ENCODE measurements at regions not wholly inside any gene's neighbourhood (a gene's known extent, or its start where the extent isn't known, plus 50 kb on each side); places are given as distances from the start of the nearest gene placed in this dataset.
"Not testable (repeated sequence)": the region's sequence is repeated elsewhere in the genome, so short reads cannot be mapped to it uniquely, and the experiment has no call there.

- H3K9me3 Mint-ChIP-seq, result peaks cover 0 to 3% of the 10 kb centered on the region in 2 donors
- DNase-seq (ENCODE audit: low spot score in 2 of 2) (no peak), ATAC-seq (no peak)
- no peak overlapping the region for H3K27ac Mint-ChIP-seq
- no peaks in the 10 kb centered on the region for H3K36me3 Mint-ChIP-seq
Measured at GRCh38 chr6:126848119-126848518, 270.4 kb upstream of the RSPO3 start.

- no peak for DNase-seq (ENCODE audit: low spot score in 2 of 2)
- ATAC-seq, result no peak
- Mint-ChIP-seq H3K36me3 (no peaks in the 10 kb centered on the region), H3K27ac (no peak overlapping the region), H3K9me3 (no peaks in the 10 kb centered on the region)
Measured at GRCh38 chr6:126867641-126868040, 250.8 kb upstream of the RSPO3 start.

DNA sequence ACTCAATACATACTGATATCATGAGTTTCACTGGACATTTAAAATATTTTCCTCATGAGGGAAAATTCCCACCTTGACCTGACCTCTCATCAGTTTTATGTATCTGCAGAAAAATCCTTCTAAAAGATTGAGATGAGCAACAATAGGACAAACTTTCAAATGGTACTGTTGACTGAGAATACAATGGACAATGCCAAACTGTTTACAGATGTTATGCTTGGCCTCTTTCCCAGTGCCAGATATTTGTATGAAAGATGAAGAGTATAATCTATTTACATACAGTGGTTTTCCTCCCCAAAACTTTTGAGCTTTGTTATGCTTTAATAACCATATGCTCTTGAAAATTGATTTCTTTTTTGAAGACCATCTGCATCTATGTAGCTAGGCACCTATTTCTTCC, 245.1 kb upstream of the RSPO3 start:
- Mint-ChIP-seq H3K9me3 (no peaks in the 10 kb centered on the region), H3K36me3 (no peaks in the 10 kb centered on the region), H3K27ac (no peak overlapping the region)
- DNase-seq (ENCODE audit: low spot score in 2 of 2) (no peak), ATAC-seq (no peak)

DNA sequence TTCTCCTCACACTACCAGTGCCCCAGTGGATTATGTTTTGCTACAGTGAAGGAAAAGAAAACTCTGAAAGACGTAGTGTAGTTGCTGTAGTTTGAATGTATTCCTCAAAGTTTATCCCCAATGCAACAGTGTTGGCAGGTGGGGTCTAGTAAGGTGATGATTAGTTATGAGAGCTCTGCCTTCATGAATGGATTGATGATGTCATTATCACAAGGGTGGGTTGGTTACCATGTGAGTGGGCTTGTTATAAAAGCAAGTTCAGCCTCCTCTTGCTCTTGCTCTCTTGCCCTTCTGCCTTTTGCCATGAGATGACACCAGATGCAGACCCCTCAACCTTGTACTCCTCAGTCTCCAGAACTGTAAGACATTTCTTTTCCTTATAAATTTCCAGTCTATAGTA, 244.7 kb upstream of the RSPO3 start:
- ATAC-seq (no peak), DNase-seq (ENCODE audit: low spot score in 2 of 2) (no peak)
- Mint-ChIP-seq H3K27ac (no peak overlapping the region), H3K36me3 (no peaks in the 10 kb centered on the region), H3K9me3 (no peaks in the 10 kb centered on the region)

DNA sequence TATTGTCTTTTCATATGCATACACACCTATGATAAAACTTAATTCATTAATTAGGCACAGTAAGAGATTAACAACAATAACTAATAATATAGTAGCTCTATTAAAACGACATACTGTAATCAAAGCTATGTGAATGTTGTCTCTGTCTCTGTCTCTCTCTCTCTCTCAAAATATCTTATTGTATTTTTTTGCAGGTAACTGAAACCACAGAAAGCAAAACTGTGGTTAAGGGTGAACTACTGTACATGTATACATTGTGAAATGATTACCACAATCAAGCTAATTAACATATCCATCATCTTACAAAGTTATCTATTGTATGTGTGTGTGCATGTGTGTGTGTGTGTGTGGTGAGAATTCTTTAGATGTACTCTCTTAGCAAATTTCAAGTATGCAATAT, 242.0 kb upstream of the RSPO3 start:
- no peak for DNase-seq (ENCODE audit: low spot score in 2 of 2)
- no peak for ATAC-seq
- Mint-ChIP-seq H3K36me3 (no peaks in the 10 kb centered on the region), H3K9me3 (no peaks in the 10 kb centered on the region), H3K27ac (no peak overlapping the region)

DNA sequence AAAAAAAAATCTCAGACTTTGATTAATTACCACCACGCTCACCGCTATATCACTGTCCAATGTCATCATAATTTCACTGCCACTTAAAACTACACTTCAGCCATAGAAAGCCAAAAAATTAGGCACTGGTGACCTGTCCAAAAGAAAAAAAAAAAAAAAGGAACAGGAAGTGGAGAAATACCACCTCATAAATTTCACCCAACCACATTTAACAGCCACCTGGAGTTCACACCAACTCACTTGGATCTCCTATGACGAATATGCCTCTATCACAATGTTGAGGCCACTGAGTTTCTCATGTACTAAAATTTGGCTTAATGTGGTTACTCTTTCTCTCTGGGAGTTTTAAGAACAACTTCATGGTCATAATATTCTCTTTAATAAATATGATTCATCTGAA, 237.5 kb upstream of the RSPO3 start:
- no peak overlapping the region for H3K27ac Mint-ChIP-seq
- no peaks in the 10 kb centered on the region for H3K36me3 Mint-ChIP-seq
- ATAC-seq (no peak), DNase-seq (ENCODE audit: low spot score in 2 of 2) (no peak)
- no peaks in the 10 kb centered on the region for H3K9me3 Mint-ChIP-seq

DNA sequence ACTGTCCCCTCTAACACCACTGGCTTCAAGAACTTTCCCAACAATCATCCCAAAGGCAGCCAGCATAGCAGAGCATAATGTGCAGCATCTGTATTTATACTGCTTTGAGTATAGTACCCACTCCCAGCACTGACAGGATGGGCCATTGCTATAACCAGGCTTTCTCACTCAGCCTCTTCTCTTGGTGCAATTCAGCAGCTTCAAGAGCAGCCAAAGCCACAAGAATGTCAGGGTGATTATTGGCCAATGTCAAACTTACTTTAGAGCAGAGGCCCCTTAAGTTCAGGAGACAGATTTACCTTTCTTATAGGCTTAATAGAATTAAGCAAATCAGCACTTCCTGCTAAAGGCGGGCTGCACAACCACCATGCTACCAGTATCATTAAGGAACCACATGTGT, 232.4 kb upstream of the RSPO3 start:
- no peak for ATAC-seq
- Mint-ChIP-seq H3K27ac (no peak overlapping the region), H3K9me3 (no peaks in the 10 kb centered on the region), H3K36me3 (no peaks in the 10 kb centered on the region)
- DNase-seq (ENCODE audit: low spot score in 2 of 2), result no peak

- Mint-ChIP-seq H3K36me3 (no peaks in the 10 kb centered on the region), H3K9me3 (no peaks in the 10 kb centered on the region), H3K27ac (no peak overlapping the region)
- DNase-seq (ENCODE audit: low spot score in 2 of 2), result no peak
- no peak for ATAC-seq
Measured at GRCh38 chr6:126888727-126889725, 229.4 kb upstream of the RSPO3 start.

DNA sequence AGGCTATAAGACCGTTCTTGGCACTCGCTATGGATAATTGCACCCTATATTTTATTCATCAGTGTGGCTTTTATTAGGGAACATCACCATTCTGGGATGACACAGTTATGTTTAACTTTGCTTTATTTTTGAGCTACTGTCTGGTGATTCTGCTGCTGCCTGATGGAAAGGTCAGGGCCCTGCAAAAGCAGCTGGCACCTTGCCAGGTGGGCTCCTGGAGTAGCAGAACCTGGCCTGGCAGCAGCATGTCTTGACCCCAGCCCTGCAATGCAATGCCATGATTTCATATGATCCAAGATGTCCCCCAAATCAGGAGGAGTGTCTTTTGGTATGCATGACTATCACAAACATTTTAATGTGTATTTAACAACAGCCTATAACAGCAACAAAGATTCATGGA, 228.4 kb upstream of the RSPO3 start:
- DNase-seq (ENCODE audit: low spot score in 2 of 2), result no peak
- H3K36me3 Mint-ChIP-seq, result no peaks in the 10 kb centered on the region
- ATAC-seq, result no peak

DNA sequence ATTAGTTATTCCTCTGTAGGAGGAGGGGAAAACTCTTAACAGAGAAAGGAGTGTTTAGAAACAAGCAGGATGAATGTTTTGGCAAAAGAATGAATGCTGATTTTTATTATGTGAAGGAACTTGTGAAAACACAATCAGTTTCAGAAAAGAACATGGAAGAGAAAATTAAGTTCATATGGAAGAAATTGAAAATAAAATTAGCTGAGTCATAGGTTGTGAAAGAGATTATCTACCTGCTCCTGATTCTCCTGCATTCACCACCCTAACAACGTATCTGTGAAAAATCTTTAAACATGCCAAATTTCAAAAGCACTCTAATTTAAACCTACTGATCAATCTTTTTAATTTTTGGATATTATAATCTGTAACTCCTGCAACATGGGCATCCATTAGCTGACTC, 227.3 kb upstream of the RSPO3 start:
- Mint-ChIP-seq H3K9me3 (no peaks in the 10 kb centered on the region), H3K36me3 (no peaks in the 10 kb centered on the region), H3K27ac (no peak overlapping the region)
- ATAC-seq (no peak), DNase-seq (ENCODE audit: low spot score in 2 of 2) (no peak)

More for the DNA sequence above, 228.4 kb upstream of the RSPO3 start:
- Mint-ChIP-seq H3K27ac (no peak overlapping the region), H3K9me3 (no peaks in the 10 kb centered on the region)

GRCh38 chr6:126892869-126893268, 225.6 kb upstream of the RSPO3 start:
- not testable (repeated sequence) for H3K36me3 Mint-ChIP-seq; ATAC-seq; DNase-seq (ENCODE audit: low spot score in 2 of 2)

DNA sequence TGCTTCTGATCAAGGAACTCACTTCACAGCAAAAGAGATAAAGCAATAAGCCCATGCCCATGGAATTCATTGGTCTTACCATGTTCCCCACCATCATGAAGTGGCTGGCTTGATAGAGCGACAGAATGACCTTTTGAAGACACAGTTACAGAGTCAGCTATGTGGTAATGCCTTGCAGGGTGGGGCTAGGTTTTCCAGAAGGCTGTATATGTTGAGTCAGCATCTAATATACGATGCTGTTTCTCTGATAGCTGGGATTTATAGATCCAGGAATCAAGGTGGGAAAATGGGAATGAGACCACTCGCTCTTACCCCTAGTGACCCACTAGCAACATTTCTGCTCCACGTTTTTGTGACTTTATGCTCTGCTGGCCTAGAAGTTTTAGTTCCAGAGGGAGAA, 220.7 kb upstream of the RSPO3 start:
- H3K36me3 Mint-ChIP-seq, result no peaks in the 10 kb centered on the region
- DNase-seq (ENCODE audit: low spot score in 2 of 2), result no peak
- no peaks in the 10 kb centered on the region for H3K9me3 Mint-ChIP-seq

More at GRCh38 chr6:126892869-126893268, 225.6 kb upstream of the RSPO3 start:
- H3K9me3 Mint-ChIP-seq, H3K27ac Mint-ChIP-seq: not testable (repeated sequence)

DNA sequence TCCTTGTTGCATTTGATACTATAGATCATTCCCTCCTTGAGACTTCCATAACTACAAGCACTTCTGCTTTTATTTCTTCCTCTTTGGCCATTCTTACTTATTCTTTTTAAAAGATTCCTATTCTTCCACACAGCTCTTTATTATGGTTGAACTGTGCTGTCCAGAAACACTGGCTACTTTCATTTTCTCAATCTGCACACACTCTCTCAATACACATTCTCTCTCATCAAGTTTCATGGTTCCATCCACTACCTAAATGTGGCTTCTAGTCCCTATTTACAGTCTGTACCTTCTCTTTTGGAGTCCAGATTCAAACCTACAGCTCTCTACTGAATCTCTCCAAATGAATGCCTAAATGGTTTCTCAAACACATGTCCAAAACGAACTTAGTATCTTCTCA, 214.3 kb upstream of the RSPO3 start:
- Mint-ChIP-seq H3K36me3 (no peaks in the 10 kb centered on the region), H3K27ac (no peak overlapping the region), H3K9me3 (no peaks in the 10 kb centered on the region)
- ATAC-seq, result no peak
- DNase-seq (ENCODE audit: low spot score in 2 of 2), result no peak

More for the DNA sequence above, 220.7 kb upstream of the RSPO3 start:
- H3K27ac Mint-ChIP-seq, result no peak overlapping the region
- ATAC-seq, result no peak

- DNase-seq (ENCODE audit: low spot score in 2 of 2), result no peak
- H3K36me3 Mint-ChIP-seq, result no peaks in the 10 kb centered on the region
- peaks cover 0 to 3% of the 10 kb centered on the region in 2 donors for H3K9me3 Mint-ChIP-seq
- no peak overlapping the region for H3K27ac Mint-ChIP-seq
- ATAC-seq, result no peak
Measured at GRCh38 chr6:126905917-126906316, 212.6 kb upstream of the RSPO3 start.

GRCh38 chr6:126907312-126907711, 211.2 kb upstream of the RSPO3 start:
- peaks cover 0 to 3% of the 10 kb centered on the region in 2 donors for H3K9me3 Mint-ChIP-seq
- H3K36me3 Mint-ChIP-seq, result no peaks in the 10 kb centered on the region
- DNase-seq (ENCODE audit: low spot score in 2 of 2) (no peak), ATAC-seq (no peak)
- H3K27ac Mint-ChIP-seq, result no peak overlapping the region

DNA sequence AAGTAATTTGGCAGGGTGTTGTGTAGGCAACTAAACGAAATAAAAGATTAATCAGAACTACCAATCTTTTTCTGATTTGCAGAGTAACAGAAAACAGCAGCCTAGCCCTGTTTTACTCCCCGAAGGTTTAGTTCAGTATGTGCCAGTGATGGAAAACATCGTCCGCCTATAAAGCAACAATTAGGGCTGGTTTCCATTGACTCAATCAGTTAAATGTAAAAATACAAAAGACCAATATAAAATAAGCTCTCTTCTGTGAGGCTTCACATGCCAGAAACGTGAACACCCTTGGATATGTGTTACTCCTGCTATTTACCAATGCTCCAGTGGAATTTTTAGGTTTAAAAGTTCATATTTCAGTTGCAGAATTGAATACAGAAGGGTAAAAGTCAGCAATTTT, 210.5 kb upstream of the RSPO3 start:
- DNase-seq (ENCODE audit: low spot score in 2 of 2) (no peak), ATAC-seq (no peak)
- Mint-ChIP-seq H3K36me3 (no peaks in the 10 kb centered on the region), H3K9me3 (peaks cover 0 to 3% of the 10 kb centered on the region in 2 donors), H3K27ac (no peak overlapping the region)

DNA sequence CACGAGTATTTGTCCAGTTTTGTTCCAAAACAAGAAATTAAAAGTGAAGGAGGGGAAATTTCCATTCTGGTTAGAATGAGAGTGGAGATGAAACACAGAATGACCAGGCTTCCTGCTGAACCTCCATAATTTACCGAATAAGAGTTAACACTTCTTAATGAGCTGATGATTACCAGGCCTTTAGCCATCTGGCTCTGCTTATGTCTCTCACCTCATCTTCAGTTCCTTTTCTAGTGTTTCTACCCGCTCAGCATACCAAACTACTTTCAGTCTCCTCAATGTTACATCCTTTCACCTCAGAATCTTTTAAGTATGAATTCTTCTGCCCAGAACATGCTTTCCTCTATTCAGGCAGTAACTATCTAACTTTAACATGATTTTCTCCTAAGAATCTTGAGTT, 209.0 kb upstream of the RSPO3 start:
- Mint-ChIP-seq H3K36me3 (no peaks in the 10 kb centered on the region), H3K27ac (no peak overlapping the region), H3K9me3 (peaks cover 0 to 3% of the 10 kb centered on the region in 2 donors)
- ATAC-seq (no peak), DNase-seq (ENCODE audit: low spot score in 2 of 2) (no peak)

DNA sequence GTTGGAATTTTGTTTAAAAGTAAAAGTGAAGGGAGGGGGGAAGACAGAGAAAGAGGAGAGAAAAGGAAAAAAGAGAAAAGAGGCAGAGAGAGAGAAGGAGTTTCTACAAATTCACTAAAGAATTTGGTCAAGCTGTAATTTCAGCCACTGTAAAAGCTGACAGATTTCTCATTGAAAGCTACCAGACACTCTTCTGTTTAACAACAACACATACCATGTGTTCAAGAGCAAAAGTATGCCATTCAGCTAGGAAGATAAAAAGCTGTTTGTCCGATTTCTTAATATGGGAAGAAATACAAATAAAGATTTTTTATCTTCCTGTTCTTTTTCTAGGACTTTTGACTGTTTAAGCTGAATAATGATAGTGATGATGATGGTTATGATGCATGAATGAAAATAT, 204.8 kb upstream of the RSPO3 start:
- ATAC-seq (no peak), DNase-seq (ENCODE audit: low spot score in 2 of 2) (no peak)
- Mint-ChIP-seq H3K27ac (no peak overlapping the region), H3K36me3 (no peaks in the 10 kb centered on the region), H3K9me3 (peaks cover 0 to 3% of the 10 kb centered on the region in 2 donors)
